ENCODE measurements at regions not wholly inside any gene's neighbourhood (a gene's known extent, or its start where the extent isn't known, plus 50 kb on each side); places are given as distances from the start of the nearest gene placed in this dataset.

DNA sequence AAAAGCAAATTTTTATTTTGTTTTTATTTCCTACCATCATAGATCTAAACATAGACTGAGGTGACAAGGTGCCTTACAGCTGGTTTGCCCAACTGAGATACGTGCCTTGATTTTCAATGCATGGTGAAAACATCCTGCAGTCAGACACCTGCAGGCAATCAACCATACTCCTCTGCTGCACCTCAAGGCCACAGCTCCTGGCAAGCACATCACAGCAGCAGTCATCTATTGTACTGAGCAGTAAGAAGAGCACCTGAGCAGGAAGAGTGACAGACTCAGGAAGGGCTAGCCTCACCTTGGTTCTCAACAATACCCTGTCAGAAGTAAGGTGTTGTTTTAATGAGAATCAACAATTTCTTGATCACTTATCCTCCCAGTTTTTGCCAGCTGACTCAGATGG, 1206.8 kb upstream of the NRXN1 start:
- no peak for DNase-seq

DNA sequence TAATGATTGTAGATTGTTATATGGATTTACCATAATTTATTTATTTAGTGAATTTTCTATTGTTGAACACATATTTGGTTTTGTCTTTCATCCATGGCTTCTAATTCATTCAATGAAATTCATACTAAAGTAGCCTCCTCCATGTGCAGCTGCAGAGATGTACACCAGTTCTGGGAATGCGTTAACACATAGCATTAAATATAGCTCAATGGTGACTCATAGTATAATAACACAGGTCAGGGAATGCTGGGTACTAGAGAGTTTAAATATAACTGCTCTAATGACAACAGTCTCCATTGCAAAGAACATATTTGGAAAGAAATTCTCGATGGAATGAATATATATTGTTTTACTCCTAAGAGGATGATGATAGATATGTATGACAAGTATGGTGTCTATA, 1190.2 kb upstream of the NRXN1 start:
- no peak for DNase-seq

DNA sequence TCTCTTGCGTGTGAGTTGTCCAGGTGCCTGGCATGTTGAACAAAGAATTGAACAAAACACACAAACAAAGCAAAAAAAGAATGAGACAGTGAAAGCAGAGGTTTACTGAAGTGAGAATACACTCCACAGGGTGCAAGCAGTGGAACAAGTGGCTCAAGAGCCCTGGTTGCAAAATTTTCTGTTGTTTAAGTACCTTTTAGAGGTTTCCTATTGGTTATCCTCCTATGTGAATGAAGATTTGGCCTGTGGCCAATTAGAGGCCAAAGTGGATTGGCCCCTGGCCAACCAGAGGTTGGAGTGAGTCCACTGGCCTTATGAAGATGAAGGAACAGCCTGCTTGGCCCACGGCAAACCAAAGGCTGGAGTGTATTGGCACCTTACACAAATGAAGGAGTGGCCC, 1188.5 kb upstream of the NRXN1 start:
- DNase-seq = no peak

DNA sequence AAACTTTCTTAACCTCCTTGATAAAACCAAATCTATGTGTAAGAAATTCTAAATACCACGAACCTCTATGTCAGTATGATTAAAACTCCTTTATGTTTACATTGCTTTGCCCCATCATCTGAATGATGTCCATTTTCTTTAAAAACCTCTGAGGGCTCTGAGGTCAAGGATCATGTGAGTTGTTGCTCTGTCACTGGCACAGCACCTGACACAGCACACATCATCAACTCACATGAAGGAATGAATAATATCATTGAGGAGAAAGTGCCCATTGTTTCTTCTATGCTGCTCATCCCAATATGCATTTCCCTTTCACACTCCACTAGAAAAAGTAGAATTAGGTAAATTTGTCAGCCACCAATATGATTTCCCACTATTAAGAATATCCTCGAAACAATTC, 1178.7 kb upstream of the NRXN1 start:
- no peak for DNase-seq

DNA sequence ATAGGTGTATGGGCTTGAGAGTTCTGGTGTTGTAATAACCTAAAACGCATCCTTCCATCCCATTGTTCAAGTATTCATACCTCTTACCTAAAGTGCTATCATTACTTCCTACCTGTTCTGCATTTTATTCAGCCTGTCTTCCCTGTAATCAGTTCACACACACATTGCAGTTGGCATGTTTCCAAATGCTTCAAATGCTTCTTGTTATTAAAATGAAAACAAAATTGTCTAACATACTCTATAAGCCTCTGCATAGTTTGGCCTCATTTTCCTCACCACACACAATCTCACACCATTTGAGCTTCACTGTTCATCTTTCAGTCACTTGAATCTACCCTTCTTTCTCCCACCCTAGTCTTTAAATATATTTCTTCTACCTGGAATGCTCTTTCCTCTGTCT, 1178.2 kb upstream of the NRXN1 start:
- no peak for DNase-seq

DNA sequence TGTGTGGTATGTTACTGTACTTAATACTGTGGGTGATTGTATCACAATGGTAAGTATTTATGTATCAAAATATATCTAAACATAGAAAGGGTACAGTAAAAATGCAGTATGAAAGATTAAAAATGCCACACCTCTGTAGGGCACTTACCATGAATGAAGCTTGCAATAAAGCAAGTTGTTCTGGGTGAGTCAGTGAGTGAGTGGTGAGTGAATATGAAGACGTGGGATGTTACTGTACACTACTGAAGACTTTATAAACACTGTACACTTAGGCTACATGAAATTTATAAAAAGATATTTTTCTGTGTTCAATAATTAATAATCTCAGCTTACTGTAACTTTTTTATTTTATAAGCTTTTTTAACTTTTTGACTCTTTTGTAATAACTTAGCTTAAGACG, 1162.4 kb upstream of the NRXN1 start:
- DNase-seq = no peak

DNA sequence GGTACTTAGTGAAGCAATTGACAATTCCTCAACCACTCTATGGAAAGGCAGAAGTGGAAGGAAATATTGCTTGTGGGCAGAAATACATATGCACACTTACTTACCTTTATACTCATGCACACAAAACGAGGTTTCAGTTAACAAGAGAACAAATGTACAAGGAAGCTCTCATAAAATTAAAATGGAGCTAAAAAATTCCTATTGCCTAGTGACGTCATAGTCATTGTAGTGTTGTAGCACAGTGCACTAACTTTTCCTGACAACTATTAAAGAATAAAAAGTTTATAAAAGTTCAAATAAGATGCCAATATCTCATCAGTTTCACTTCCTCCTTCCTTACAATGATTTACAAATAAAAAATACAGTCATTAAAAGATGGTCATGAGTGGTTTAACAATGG, 1161.9 kb upstream of the NRXN1 start:
- no peak for DNase-seq

DNA sequence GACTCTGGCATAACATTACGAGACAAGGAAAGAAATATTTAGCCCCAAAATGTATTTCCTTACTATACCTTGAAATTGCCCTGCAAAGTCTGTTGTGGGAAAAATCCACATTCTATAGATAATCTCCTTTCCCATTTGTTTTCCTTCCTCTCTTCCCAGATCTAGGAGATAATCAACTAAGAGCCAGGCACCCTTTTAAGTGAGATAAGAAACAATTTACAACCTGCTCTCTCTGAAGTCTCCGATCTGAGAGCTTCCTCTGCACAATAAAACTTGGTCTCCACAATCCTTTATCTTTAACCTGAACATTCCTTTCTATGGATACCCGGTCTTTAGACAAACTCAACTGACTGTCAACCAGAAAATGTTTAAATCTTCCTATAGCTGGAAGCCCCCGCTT, 1160.7 kb upstream of the NRXN1 start:
- DNase-seq = no peak

DNA sequence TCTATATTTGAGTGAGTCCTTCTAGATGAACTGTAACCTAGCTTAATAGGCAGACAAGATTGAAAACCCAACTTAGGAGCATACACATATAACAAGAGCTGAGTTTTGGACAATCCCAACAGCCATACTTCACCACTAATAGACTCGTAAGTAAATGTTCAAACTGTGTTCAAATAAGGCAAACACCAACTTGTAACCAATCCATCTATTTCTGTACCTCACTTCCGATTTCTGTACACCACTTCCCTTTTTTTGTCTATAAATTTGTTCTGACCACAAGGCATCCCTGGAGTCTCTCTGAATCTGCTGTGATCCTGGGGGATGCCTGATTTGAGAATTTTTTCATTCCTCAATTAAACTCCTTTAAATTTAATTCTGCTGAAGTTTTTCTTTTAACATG, 1149.1 kb upstream of the NRXN1 start:
- no peak for DNase-seq

DNA sequence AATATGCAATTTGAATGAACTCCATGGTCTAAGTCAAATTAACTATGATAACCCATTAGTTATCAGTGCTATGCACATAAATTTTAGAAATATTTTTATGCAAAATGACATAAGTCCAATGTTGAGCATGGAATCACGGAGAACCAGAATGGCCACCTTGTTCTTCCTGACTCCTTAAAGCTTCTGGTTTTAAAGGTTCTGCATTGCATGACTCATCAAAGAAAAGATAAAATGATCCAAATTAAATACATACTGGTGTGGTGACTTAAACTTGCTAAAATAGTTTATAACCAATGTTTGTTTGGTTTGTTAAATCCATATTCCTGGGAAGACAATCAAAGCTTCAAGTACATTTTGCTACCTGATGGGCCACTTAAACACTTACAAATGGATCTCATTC, 1146.9 kb upstream of the NRXN1 start:
- DNase-seq = no peak

DNA sequence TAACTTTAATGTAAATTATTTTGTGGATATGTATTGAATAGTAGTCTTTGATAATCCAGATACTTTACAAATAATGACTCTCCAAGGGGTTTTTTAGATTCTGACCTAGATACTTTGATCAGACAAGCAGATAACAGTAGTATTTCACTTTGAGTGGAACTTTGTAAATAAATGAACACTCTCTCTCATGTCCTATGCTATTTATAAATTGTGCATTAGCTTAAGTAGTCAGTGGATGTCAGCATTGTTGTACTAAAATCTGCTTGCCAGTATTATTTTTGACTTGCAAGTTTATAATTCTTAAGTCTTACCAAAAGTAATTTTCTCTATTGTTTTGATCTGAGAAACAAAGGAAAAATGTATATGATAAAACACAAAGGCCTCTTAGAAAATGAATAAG, 1113.1 kb upstream of the NRXN1 start:
- no peak for DNase-seq

DNA sequence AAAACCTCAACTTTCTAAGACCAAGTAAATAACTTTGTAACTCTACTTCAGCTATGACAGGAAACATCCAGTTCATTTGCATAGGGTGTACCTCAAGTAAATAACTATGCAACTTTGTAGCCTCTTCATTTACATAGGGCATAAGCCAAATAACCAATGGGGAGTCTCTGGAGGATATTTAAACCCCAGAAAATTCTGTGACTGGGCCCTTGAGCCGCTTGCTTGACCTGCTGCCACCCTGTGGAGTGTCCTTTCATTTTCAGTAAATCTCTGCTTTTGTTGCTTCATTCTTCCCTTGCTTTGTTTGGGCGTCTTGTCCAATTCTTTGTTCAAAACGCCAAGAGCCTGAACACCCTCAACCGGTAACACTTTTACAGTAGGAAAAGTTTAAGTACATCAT, 1112.7 kb upstream of the NRXN1 start:
- DNase-seq = no peak

DNA sequence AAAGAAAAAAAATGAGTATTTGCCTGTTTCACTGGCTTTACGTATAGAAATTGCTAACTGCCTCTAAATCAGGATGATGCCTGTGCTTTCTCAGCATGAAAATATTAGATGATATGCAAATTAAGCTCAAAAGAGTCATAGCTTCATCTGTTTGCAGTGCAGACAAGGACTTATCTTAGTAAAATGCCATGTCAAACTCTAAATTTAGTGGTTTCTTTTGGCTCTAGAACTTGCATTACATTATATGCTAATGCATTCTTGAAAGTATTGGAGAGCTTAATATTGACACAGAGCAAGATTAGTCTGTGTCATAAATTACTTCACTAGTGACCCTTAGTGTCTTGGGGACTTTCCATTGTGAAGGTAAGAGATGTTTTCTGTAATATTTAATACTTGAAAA, 1109.1 kb upstream of the NRXN1 start:
- no peak for DNase-seq

DNA sequence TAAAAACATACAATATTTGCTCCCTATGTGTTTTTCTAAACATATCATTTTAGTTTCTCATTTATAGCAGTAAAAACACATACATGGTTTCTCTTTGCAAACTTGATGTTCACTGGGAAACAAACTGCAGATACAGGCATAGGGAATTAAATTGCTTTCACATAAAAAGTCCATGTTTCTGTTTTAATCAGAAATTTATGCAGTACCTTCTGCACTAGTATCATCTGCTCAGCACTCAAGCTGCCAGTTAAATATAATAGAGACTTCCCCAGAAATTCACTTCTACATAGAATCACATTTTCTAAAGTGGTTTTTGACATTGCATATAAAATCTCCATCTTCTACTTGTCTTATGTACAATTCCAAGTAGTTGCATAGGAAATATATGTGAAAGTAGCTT, 1107.3 kb upstream of the NRXN1 start:
- no peak for DNase-seq

DNA sequence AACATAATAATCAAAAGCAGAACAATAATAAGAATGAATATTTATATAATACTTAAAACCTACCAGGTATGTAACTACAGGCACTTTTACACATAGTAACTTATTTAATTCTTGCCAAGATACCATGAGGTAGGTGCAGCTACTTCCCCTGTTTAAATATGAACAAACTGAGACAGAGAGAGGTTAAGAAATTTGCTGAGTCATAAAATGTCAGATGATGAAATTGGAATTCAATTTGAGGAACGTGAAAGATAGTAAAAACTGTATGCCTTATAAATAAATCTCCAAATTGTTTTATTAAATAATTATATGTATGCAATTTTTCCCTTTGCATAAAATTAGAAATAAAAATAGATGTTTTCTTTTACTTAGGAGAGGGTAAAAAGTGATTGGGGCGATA, 1103.3 kb upstream of the NRXN1 start:
- DNase-seq = no peak

DNA sequence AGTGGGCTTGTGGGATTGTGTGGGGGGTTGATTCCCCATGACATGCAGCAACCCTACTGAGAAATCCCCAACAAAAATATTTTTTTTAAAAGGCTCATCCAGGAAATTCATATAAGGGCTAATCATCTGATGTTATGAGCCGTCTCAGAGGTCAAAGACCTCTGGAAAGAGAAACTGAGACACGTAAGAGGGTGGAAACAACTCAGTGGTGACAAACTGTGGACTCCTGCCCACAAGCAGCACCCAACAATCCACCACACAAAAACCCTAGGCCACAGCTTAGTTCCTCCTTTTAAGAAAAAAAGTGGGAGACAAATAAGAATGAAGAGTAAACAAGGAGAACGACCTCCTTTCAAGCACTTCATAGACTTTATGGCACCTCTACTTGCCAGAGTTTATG, 1096.1 kb upstream of the NRXN1 start:
- DNase-seq = no peak

DNA sequence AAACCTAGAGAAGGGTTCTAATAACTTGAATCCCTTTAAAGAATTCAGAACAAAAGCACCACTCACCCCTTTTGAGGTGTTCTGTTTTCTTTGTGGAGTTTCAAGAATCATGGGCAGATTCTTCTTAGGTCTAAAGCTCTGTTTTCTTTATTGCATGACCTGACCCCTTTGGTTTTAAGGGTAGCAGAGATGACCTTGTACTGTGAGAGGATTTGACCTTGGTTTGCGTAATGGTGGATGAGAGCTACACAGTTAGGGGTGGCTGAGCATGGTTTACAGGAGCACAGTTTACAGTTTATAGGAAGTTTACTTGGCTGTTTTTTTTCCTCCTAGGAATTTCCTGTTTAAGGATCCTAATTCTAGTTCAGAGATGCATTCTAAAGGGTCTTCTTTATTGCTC, 1095.6 kb upstream of the NRXN1 start:
- DNase-seq = no peak

DNA sequence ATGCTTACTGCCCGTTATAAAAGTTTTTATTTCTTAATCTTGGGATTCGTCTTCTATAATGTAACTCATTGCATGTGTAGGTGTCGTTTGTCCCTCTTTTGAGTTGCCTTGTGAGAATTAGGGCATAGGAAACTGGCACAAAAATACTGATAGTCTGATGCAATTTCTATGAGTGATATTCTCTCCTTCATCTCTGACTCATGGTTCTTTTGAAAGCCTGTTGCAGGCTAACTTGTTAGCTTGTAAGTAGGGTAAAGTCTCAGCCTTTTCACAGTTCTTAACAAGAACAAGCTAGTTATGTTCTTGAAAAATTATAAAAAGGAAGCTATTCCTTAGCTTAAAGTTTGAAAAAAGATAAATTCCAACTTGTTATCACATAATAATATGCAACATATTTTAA, 1085.4 kb upstream of the NRXN1 start:
- no peak for DNase-seq

DNA sequence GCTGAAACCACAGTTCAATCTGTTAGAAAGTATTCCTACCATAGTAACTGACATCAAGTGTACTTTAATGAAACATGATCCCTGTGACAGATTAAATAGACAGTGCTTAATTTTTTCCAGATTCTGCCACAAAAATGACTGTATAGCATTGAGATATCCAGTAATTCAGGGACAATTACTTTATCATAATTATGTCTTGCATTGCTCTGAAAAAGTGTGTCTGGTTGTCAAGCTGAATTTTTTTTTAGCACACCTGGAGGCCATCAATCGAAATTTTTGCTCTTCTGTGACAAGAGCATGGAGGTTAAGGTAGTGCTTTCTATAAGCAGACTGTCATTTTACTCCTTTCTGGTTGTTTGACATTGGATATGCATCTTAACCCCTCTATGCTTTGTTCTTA, 1083.8 kb upstream of the NRXN1 start:
- no peak for DNase-seq

DNA sequence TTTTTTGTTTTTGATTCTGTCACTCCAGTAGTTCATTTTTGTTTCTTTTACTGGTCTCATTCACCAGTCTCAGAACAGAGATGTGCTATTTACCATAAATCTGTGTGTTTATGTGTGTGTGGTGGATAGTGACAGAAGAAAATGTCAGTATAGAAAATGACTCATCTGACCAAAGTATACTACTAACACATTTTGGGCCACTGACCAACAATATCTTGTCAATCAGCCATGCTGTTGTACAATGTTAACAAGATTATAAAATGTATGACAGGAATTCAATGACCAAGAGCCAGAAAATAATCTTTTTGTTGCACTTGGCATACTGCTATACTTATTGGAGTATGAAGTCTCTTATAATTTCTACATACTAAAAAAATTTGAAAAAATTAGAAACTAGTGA, 1081.4 kb upstream of the NRXN1 start:
- DNase-seq = no peak

DNA sequence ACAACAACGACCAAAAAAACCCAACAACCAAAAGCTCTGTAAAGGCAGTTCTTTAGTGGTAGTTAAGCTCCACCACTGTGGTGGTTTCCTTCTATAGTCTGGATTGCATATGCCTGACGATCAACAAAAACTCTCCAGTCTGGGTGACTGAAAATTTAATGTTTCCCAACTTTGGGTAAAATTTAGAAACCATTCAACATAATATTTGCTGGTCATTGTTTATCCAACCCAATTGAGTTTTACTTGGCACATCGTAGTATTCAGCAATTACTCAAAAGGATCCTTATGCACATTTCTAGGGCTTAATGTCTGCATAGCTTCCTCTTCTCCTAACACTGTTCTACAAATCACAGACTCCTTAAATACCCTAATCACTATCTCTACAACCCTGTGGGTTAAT, 1080.2 kb upstream of the NRXN1 start:
- DNase-seq = no peak

DNA sequence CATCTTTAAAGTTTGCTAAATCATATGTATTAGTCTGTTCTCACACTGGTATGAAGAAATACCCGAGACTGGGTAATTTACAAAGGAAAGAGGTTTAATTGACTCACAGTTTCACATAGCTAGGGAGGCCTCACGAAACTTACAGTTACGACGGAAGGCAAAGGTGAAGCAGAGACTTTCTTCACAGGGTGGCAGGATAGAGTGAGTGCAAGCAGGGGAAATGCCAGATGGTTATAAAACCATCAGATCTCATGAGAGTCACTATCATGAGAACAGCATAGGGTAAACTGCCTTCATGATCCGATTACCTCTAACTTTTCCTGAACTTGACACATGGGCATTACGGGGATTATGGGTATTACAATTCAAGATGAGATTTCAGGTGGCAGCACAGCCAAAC, 1075.2 kb upstream of the NRXN1 start:
- no peak for DNase-seq

DNA sequence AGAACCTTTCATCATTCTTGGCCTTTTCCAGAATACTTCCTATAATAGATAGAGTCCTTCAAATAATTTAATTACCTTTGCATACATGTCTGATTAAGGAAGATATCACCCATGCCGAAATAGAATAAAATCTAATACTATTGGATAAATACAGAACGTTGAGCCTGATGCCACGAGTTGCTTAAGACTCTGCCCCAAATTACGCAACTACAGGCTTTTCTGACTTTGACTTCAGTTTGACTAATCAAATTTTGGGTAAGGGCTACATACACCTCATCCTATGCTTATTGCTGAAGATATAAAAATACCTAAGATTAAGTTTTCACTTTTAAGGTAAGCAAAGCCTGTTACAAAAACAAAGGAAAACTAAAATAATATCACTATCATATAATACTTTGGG, 1065.1 kb upstream of the NRXN1 start:
- DNase-seq = no peak

DNA sequence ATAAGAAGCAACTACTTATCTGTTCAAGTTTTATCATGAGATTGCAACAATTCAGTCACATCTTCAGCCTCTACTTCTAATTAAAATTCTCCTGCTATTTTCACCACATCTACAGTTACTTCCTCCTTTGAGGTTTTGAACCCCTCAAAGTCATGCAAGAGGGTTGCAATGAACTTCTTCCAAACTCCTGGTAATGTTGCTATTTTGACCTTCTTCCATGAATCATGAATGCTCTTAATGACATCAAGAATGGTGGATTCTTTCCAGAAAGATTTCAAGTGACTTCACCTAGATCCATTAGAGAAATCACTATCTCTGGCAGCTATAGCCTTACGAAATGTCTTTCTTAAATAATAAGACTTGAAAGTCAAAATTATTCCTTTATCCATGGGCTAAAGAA, 1052.8 kb upstream of the NRXN1 start:
- no peak for DNase-seq

DNA sequence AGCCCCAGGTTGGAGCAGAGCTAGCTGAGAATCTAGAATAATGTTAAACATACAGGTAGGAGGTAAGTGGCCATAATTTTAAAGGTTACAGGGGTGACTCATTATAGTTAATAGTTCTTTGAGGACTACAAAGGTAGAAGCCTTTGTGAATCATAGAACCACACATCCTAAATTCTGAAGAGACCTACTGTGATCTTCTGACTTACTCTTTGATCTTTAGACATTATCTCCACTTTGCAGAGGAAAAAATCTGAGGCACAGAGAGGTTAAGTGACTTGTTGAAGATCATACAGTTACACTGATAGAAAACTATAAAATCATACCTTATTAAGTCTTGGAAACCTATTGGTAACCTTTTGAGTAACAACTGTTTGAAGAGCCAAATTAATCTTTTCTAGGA, 1051.3 kb upstream of the NRXN1 start:
- no peak for DNase-seq

DNA sequence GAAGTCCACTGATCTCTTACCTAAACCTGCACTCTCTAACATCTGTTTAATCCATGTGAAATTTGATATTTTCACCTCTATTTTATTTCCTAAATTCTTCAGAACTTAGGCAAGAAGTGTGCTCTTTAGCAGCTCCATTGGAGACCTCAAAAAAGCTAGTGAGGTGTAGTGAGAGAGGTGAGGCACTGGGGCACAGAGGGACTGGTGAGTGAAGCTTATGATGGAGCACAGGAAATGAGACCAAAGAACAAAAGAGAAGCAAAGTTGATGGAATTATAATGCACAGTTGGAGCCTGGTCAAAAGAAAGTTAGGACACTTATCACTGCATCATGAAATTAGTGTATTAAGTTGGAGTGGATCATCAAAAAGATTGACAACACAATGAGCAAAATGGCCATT, 1050.7 kb upstream of the NRXN1 start:
- DNase-seq = no peak

DNA sequence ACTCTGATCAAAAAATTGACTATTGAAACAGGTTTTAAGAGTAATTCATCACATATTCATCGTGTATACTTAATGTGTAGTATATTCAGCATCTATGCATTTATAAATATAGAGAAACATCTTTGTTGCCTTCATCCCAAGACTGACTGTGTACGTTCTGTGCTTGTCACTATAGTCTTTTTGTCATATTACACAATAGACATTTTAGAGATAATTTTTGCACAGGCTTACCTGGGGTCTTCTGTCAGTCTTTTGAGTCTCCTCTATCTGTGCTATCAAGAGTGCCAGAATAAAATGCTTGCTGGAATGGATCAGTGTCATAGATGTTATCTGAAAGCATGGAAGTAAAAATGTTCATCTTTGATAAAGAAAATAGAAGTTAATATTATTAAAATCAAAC, 1047.7 kb upstream of the NRXN1 start:
- no peak for DNase-seq
